BJ (cell line): ENCODE measurements at regions not wholly inside any gene's neighbourhood (a gene's known extent, or its start where the extent isn't known, plus 50 kb on each side); places are given as distances from the start of the nearest gene placed in this dataset.

ENCODE experiments used
- CTCF ChIA-PET: fragments of 350-600 bp; formaldehyde crosslinking; extraction: SDS; loops from one replicate; lab custom pipeline; 2021; ENCODE audit warnings: antibody characterized with exemption, inconsistent platforms; lab: Yijun Ruan, JAX
- POLR2A ChIA-PET: fragments of 300-600 bp; sonication (Branson Sonifier 250); formaldehyde crosslinking; extraction: SDS; loops from one replicate; lab custom pipeline; 2021; ENCODE audit warnings: antibody characterized with exemption; lab: Charles Lee
- DNase-seq: peaks from one replicate; pipeline ENCODE4 v3.0.0-alpha.2; 2011; ENCODE audit warnings: low read depth
- H3K27me3 ChIP-seq: 2 replicates; pipeline ENCODE4 v1.6.0; 2011; ENCODE audit warnings: low read length; ENCODE audit not compliant: control insufficient read depth, insufficient read depth
- H3K36me3 ChIP-seq: 2 replicates; pipeline ENCODE4 v1.5.1; 2011; ENCODE audit warnings: low read length; ENCODE audit not compliant: control insufficient read depth, insufficient read depth
- H3K4me3 ChIP-seq: 2 replicates; pipeline ENCODE4 v1.5.1; 2011; ENCODE audit warnings: low read depth, mild to moderate bottlenecking, control low read depth, low read length
- CTCF ChIP-seq: IDR thresholded peaks from 2 replicates; pipeline ENCODE4 v1.5.1; 2011; ENCODE audit warnings: low read depth, mild to moderate bottlenecking, control low read depth, inconsistent platforms, low read length, moderate library complexity; ENCODE audit not compliant: insufficient read depth

DNA sequence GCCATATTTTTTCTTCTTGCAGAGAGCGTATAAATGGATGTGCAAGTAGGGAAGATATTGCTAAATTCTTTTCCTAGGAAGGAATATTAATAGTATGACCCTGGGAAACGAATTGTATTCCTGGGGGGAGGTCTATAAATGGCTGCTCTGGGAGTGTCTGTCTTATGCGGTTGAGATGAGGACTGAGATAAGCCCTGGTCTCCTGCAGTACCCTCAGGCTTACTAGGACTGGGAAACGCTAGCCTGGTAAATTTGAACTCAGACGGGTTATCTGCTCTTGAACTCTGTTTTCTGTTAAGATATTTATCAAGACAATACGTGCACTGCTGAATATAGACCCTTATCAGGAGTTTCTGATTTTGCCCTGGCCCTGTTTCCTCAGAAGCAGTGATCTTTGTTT lies 1126.4 kb upstream of the C9orf72 start:
- CTCF ChIA-PET = no interaction called here
- POLR2A ChIA-PET = no interaction called here
- Histone ChIP-seq H3K36me3 (no peaks in the 10 kb centered on the region), H3K27me3 (no peaks in the 10 kb centered on the region), H3K4me3 (no peak overlapping the region)
- TF ChIP-seq CTCF = no peak
- no peak for DNase-seq

- no peak for TF ChIP-seq CTCF
- POLR2A ChIA-PET = no interaction called here
- Histone ChIP-seq H3K36me3 (no peaks in the 10 kb centered on the region), H3K27me3 (no peaks in the 10 kb centered on the region), H3K4me3 (no peak overlapping the region)
- CTCF ChIA-PET = no interaction called here
- no peak for DNase-seq
These were observed 1134.3 kb upstream of the C9orf72 start for GRCh38 chr9:28707616-28708015.

GRCh38 chr9:28714188-28714587 lies 1140.9 kb upstream of the C9orf72 start:
- CTCF ChIA-PET = no interaction called here
- POLR2A ChIA-PET = no interaction called here
- no peaks in the 10 kb centered on the region for H3K36me3 ChIP-seq
- no peak for DNase-seq
- H3K4me3 ChIP-seq = no peak overlapping the region
- no peaks in the 10 kb centered on the region for H3K27me3 ChIP-seq
- TF ChIP-seq CTCF = no peak

DNA sequence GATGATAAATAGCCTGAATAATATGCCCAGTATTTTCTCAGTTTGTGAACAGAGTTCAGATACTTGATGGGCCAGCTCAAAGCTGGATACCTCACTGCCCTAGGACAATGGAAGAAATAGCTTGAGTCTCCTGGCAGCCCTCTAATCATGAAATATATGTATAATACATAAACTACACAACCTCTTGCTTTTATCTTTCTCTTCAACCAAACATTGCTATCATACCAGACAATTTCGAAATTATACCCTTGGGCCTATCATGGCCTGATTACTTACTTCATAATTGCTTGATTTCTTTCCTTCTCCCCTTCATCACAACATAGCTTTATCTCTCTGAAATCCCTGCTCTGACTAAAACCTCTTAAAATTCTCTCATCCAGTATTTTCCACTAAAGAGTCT lies 1144.9 kb upstream of the C9orf72 start:
- H3K4me3 ChIP-seq = no peak overlapping the region
- CTCF ChIA-PET = no interaction called here
- H3K27me3 ChIP-seq = no peaks in the 10 kb centered on the region
- no peak for DNase-seq
- no peaks in the 10 kb centered on the region for H3K36me3 ChIP-seq
- TF ChIP-seq CTCF = no peak
- POLR2A ChIA-PET = no interaction called here

DNA sequence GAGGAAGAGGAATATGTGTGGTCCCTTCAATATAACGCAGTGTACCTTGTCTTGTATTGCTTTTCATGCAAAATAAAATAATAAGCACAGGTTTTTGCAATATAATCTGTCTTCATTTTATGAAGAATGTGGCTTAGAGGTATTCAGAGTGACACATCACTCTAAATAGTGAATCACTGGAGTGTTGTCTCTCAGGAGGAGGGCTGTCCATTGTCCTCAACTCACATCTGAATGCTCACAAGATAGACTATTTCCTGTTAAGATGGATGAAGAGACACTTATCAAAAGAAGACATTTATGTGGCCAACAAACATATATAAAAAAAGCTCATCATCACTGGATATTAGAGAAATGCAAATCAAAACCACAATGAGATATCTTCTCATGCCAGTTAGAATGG lies 1147.5 kb upstream of the C9orf72 start:
- ChIA-PET CTCF (no interaction called here), POLR2A (no interaction called here)
- Histone ChIP-seq H3K27me3 (no peaks in the 10 kb centered on the region), H3K4me3 (no peak overlapping the region), H3K36me3 (no peaks in the 10 kb centered on the region)
- TF ChIP-seq CTCF = no peak
- no peak for DNase-seq

GRCh38 chr9:28730111-28730510 lies 1156.8 kb upstream of the C9orf72 start:
- CTCF ChIA-PET = no interaction called here
- Histone ChIP-seq H3K4me3 (no peak overlapping the region), H3K36me3 (no peaks in the 10 kb centered on the region), H3K27me3 (no peaks in the 10 kb centered on the region)
- TF ChIP-seq CTCF = no peak
- POLR2A ChIA-PET = no interaction called here
- DNase-seq = no peak
